OCI-LY7 (cell line): ENCODE measurements at regions not wholly inside any gene's neighbourhood (a gene's known extent, or its start where the extent isn't known, plus 50 kb on each side); places are given as distances from the start of the nearest gene placed in this dataset.

Experiments used
- CTCF ChIP-seq: fragments of 200-600 bp; sonication (generic); conservative IDR thresholded peaks from 2 replicates; pipeline ENCODE4 v1.5.1; 2014; ENCODE audit warnings: mild to moderate bottlenecking, antibody characterized with exemption, low read length, moderate library complexity, mixed read lengths
- EZH2phosphoT487 ChIP-seq: fragments of 200-600 bp; sonication (generic); IDR thresholded peaks from 2 replicates; pipeline ENCODE4 v1.6.1; 2018; ENCODE audit warnings: low read depth, borderline replicate concordance, mild to moderate bottlenecking, mixed run types, antibody characterized with exemption, low read length, moderate library complexity, mixed read lengths

GRCh38 chr10:26384600-26384999 is 53.5 kb upstream of the APBB1IP start:
- TF ChIP-seq CTCF (no peak), EZH2phosphoT487 (no peak)
